ENCODE measurements at regions not wholly inside any gene's neighbourhood (a gene's known extent, or its start where the extent isn't known, plus 50 kb on each side); places are given as distances from the start of the nearest gene placed in this dataset.

DNA sequence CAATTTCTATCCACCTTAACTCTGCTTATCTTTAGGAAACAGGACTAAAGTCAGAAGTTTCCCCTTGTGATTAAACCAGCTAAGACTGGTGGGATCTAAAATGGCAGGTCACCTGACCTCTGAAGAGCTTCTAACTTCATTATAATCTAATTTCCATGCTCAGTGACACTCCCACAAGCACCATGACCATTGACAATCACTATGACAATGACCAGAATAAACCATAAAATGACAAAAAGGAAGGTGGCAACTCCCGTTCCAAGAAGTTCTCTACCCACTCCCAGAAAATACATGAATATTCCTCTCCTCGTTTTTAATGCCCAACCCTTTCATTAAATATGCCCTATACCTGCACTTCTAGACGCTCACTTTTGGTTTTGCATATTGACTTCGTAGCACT is 471.2 kb upstream of the CCDC54 start:
- TF ChIP-seq POLR2A (IDR thresholded peaks at IDR 0.05; ENCODE audit: low read depth, low read length): no peak
- TF ChIP-seq POLR2AphosphoS5 (IDR thresholded peaks at IDR 0.05; ENCODE audit: low read depth, low read length): no peak
- TF ChIP-seq SPI1 (IDR thresholded peaks at IDR 0.05; ENCODE audit: low read depth, low read length): no peak

Measured in GM12891 (cell line).